Dedifferentiated amniotic fluid mesenchymal stem cell (primary cell): ENCODE measurements at regions not wholly inside any gene's neighbourhood (a gene's known extent, or its start where the extent isn't known, plus 50 kb on each side); places are given as distances from the start of the nearest gene placed in this dataset.

Experiments used
- DNase-seq: peaks from one replicate; pipeline ENCODE4 v3.0.0-alpha.2; 2016; ENCODE audit errors: extremely low spot score

DNA sequence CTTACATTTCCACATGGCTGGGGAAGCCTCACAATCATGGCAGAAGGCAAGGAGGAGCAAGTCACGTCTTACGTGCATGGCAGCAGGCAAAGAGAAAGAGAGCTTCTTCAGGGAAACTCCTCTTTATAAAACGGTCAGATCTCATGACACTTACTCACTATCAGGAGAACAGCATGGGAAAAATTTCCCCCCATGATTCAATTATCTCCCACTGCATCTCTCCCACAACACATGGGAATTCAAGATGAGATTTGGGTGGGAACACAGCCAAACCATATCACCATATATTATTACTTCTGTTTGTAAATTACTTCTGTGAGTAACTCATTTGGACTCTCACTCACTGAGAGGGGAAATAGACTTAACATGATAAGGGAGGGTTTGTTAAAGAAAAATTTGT, 1496.8 kb upstream of the TMEM132C start:
- DNase-seq = no peak

GRCh38 chr12:126772171-126772864, 1494.7 kb upstream of the TMEM132C start:
- no peak for DNase-seq

DNA sequence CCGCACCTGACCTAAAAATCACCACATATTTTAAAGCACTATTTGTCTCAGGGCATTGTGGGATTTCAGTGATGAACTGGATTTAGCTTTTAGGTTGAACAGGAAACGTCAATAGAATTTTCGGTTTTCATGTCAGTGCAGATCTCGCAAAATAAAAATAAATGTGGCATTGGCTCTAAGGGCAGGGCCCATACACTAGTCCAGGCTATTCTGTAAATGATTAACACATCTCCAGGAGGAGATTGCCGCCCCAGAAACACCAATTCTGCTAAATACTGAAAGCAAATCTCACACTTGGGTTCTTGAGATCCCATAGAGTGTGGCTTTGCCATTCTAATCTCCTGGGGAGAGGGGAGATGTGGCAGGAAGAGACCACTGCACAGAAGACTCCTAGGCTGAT, 1494.0 kb upstream of the TMEM132C start:
- DNase-seq = no peak

GRCh38 chr12:126773491-126773890, 1493.5 kb upstream of the TMEM132C start:
- no peak for DNase-seq

DNA sequence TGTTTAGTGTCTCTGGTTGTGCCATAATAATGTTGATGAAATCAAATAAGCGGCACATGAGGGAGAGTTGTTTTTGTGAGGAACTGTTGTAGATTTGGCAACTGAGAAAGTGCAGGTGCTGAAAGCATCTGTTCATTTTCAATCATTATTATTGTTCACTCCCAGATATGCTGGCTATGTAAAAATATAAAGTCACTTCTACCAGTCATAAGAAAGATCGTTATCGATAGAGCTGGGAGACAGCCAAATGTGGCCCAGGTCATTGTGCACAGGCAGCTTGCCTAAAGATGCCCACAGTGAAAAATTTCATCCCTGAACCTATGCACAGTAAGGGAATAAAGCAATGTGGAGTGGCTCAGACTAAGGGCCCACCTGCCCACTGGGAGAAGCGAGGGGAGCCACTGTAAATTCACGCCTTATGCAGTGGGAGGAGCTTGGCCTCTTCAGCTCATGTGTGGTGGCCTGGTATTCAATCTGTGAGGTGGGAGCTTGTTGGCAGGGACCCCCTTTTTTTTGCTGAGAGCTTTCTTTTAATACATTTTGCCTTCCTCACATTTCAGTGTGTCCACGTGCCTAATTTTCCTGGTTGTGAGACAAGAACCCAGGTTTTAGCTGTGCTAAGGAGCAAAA, 1490.8 kb upstream of the TMEM132C start:
- no peak for DNase-seq

DNA sequence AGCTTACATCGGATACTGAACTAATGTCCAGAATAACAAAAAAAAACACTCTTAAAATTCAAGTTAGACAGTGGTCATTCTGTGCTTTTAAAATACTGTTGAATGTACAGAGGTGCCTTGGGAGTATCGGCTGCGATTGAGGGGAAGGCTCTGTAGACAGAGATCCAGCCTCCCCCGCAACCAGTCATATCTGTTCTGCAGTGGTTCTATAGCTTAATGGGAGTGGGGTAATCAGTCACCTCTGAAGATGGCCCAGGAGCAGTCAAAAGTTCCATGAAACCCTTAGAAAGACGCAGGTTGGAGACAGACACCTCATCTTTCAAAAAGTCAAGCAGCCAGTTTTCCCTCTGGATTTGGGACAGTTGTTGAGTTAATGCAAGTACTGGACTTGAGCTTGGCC, 1486.6 kb upstream of the TMEM132C start:
- DNase-seq = no peak

GRCh38 chr12:126781593-126781992, 1485.4 kb upstream of the TMEM132C start:
- no peak for DNase-seq

GRCh38 chr12:126782083-126782482, 1484.9 kb upstream of the TMEM132C start:
- DNase-seq = no peak

DNA sequence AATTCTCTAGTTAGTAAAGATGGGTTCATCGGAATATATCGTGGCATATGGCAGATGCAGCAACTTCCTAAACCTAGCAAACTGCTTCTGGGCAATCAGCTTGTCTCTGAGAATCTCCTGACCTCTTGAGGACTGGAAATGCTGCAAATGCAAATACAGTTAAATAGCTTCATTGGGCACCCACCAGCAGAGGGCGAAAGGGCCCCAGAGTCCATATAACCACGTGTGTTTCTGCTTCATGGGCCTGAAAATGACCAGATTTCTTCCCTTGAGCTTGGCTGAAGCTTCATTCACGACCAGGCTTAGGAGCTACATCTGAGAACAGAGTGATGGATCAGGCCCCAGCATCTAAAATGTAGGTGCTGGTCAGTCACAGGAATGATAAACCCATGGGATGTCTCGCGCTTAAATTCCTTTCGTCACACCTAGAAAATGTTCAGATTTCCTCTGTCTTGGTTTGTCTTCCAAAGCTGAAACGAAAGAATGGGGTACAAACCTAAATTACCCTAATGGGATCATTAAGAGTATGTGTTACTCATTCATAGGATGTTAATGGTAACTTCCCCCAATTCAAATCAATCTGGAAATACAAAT, 1482.5 kb upstream of the TMEM132C start:
- DNase-seq = no peak

GRCh38 chr12:126789963-126790362, 1477.0 kb upstream of the TMEM132C start:
- no peak for DNase-seq

DNA sequence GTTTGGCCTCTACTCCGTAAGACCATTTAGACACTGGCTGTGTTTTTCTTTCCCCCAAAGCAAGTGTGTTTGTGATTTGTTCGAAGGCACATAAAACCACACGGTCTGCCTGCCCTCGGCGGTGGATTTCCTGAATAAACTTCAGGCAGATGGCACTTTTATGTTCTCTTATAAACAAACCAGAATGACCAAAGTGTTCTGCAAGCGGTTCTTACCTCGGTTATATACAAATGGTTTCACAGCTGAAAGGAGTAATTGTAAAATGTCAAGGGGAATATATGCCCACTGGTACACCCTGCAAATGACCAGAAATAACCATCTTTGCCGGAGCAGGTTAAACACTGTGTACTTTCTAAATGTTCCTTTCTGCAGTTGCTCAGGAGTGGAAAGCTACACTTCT, 1475.8 kb upstream of the TMEM132C start:
- no peak for DNase-seq

- DNase-seq = no peak
Measured at GRCh38 chr12:126792411-126792810, 1474.6 kb upstream of the TMEM132C start.

GRCh38 chr12:126797525-126797924, 1469.4 kb upstream of the TMEM132C start:
- DNase-seq = no peak

DNA sequence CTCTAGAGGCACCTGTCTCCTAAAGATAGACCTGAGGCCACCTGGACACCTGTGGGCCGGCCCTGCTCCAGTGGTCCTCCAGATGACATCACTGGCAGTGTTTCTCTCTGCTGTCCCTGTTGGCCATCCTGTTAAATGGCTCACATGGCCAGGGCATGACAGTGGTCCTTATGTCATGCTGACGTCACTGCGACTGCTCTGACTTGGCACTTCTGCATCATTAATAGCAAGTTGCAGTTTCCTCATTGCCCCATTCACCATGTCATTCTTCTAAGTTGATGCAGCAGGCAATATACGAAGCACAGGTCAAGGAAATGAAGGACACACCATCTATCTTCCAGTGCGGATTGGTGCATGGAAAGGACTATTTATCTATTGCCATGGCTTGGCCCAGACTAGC, 1468.5 kb upstream of the TMEM132C start:
- no peak for DNase-seq

DNA sequence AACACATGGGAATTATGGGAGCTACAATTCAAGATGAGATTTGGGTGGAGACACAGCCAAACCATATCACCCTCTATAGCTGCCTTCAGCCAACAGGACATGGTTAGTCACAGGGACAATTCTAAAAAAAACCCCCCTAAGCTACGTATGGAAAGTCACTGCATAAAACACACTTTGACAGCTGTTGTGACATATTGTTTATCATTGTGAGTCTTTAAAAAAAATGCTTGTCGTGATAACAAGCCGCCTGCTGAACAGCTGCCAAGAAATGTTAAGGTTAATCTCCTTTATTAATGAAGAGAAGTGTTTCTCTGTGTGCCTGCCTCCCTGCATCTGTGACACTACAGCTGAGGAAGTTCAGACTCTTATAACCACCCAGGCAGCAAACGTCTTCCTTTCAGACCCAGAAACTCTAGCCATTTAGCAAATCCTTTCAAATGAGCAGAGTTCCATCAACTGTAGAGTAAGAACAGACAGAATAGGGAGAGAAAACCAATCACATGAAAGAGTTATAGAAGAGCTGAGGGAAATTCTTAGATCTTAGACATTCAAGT, 1459.6 kb upstream of the TMEM132C start:
- no peak for DNase-seq

GRCh38 chr12:126811391-126811790, 1455.6 kb upstream of the TMEM132C start:
- no peak for DNase-seq

DNA sequence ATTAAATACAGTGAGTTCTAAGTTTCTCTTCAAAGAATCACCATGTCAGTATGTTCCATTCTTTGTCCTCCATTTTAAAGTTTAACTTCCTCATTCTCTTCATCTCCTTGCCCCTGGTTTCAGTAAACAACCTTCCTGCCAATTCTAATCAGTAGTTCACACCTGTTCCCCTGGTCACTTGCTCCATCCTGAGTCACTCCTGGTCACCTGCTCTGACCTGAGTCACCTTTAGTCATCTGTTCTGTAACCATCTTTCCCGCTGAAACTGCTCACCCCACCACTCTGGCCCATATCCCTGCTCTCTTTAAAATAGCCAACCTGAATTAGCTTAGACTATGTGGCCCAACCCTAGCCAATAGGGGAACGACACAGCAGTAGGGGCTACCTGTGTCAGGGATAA, 1447.4 kb upstream of the TMEM132C start:
- no peak for DNase-seq

DNA sequence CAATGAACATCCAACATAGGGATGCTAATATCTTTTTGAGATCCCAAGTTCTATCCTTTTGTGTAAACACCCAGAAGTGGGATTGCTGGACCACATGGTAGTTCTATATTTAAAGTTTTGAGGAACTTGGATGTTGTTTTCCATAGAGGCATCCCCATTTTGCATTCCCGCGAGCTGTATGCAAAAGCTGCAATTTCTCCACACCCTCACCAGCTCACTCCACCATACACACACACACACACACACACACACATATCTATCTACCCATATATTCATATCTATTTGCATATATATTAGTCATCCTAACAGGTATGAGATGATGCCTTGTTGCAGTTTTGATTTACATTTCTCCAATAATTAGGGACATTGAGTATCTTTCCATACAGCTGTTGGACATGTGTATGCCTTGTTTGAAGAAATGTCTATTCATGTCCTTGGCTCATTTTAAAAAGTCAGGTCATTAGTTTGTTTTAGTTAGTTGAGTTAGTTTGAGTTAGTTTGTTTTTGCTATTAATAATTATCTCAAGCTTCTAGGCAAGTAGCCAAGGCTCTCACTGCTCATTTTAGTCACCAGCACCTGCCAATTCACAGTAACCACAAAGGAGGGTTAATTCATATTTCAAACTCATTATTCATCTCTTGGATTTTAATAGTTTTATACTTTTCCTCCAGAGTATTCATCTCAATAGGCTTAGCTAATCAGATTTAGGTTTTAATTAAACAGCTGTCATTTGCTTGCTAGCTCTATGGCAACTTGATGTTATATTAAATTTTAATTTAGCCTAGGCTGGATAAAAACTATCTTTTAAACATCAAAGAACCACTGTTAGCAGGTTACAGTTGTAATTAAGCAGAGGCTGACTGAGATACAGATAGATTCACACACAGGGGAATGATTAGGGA, 1435.9 kb upstream of the TMEM132C start:
- DNase-seq = no peak

DNA sequence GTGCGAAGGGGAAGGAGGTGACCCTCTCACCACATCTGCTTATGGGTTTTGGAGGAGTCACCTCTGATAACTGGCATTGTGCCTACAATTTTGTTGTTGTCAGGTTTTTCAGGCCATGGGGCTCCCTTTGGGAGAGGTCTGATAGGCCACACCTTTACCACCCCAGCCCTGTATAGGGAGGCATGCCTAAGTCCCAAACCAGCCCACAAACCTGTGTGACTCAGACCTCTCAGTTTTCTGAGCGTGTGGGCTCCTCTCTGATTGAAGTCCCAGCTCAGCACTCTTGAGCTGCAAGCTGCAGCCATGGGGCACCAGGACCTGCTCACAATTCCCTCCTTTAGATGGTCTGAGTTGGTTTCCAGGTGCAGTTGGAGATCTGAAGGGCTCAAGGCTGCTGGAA, 1429.3 kb upstream of the TMEM132C start:
- DNase-seq = no peak

GRCh38 chr12:126843915-126844669, 1422.9 kb upstream of the TMEM132C start:
- DNase-seq = no peak

DNA sequence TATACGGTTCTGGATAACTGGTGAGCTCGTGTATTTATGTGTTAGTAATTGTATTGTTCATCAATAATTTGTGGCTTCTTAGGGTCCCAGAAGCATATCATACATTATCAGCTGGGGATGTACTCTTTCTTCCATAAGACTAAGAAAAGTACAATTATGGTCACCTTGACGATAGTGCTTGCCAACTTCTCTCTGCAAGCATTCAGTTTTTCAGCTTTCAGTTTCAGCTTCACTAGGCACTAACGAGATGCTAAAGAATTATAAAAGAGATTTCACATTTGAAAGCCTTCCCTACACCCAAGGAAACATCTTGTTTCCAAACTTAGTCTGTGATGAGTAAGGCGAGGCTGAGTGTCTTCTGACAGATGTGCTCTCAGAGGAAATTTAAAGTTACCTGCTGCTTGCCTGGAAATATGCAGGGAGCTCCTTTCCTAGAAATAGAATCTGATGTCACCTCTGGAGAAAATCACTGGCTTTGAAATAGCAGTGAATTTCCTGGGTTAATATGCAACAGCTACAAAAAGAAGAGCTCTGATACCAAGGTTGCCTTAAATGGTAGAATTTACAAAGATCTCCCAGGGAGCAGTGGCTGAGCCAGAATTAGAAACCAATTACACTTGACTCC, 1419.9 kb upstream of the TMEM132C start:
- no peak for DNase-seq
